CD14-positive monocyte (primary cell): ENCODE measurements at regions not wholly inside any gene's neighbourhood (a gene's known extent, or its start where the extent isn't known, plus 50 kb on each side); places are given as distances from the start of the nearest gene placed in this dataset.

ENCODE experiments used
- DNase-seq, 3 donors: peaks; one replicate each; pipeline ENCODE4 v3.0.0-alpha.2; 2011 to 2022
- H2AFZ ChIP-seq: 2 replicates; pipeline ENCODE4 v1.6.0; 2012; ENCODE audit warnings: mild to moderate bottlenecking, low read depth, low read length, inconsistent platforms; ENCODE audit not compliant: insufficient read depth, poor library complexity, severe bottlenecking
- H3K27ac ChIP-seq, 2 donors: 1 replicate in 1 of 2; 2 replicates in 1 of 2; pipeline ENCODE4 v1.5.1; 2012 to 2013; ENCODE audit warnings: low read length in 2 of 2, control low read depth in 1 of 2, inconsistent platforms in 1 of 2, low read depth in 1 of 2, mild to moderate bottlenecking in 1 of 2
- H3K27me3 ChIP-seq, 2 donors: one replicate each; pipeline versions ENCODE4 v1.6.0 to v1.6.1; 2011 to 2013; ENCODE audit warnings: low read length in 2 of 2; ENCODE audit not compliant: control insufficient read depth in 2 of 2, insufficient read depth in 2 of 2
- H3K36me3 ChIP-seq, 2 donors: replicated peaks in 1 of 2; 1 replicate in 1 of 2; 2 replicates in 1 of 2; pipeline versions ENCODE4 v1.5.1 to v1.6.1; 2012 to 2013; ENCODE audit warnings: low read length in 2 of 2, control low read depth in 1 of 2, inconsistent platforms in 1 of 2, mild to moderate bottlenecking in 1 of 2; ENCODE audit not compliant: insufficient read depth in 2 of 2, control insufficient read depth in 1 of 2
- H3K4me1 ChIP-seq, 2 donors: 1 replicate in 1 of 2; 2 replicates in 1 of 2; pipeline versions ENCODE4 v1.5.1 to v1.6.1; 2012 to 2013; ENCODE audit warnings: low read length in 2 of 2, control low read depth in 1 of 2, inconsistent platforms in 1 of 2, mild to moderate bottlenecking in 1 of 2, moderate library complexity in 1 of 2; ENCODE audit not compliant: insufficient read depth in 2 of 2, control insufficient read depth in 1 of 2
- H3K4me2 ChIP-seq: replicated peaks from 2 replicates; pipeline ENCODE3; 2012; ENCODE audit warnings: low read length, moderate library complexity, mild to moderate bottlenecking; ENCODE audit not compliant: poor library complexity, severe bottlenecking; ENCODE audit errors: extremely low read depth
- H3K4me3 ChIP-seq, 3 experiments: fragments of 200-600 bp in 1 of 3; sonication (generic) in 1 of 3; replicated peaks in 1 of 3; 1 replicate in 2 of 3; 2 replicates in 1 of 3; pipeline ENCODE4 v1.5.1; 2011 to 2013; ENCODE audit warnings: low read length in 3 of 3, mild to moderate bottlenecking in 3 of 3, control low read depth in 2 of 3, low read depth in 2 of 3, inconsistent platforms in 1 of 3, moderate library complexity in 1 of 3
- H3K79me2 ChIP-seq: 2 replicates; pipeline ENCODE4 v1.6.0; 2012; ENCODE audit warnings: mild to moderate bottlenecking, control low read depth, inconsistent platforms, low read length, moderate library complexity; ENCODE audit not compliant: insufficient read depth
- H3K9ac ChIP-seq: 2 replicates; pipeline ENCODE4 v1.6.0; 2017; ENCODE audit warnings: low read length, mild to moderate bottlenecking; ENCODE audit not compliant: insufficient read depth, poor library complexity, severe bottlenecking
- H3K9me3 ChIP-seq, 2 donors: replicated peaks in 1 of 2; 1 replicate in 1 of 2; 2 replicates in 1 of 2; pipeline versions ENCODE4 v1.5.1 to v1.6.1; 2012 to 2013; ENCODE audit warnings: low read length in 2 of 2, control low read depth in 1 of 2; ENCODE audit not compliant: control insufficient read depth in 1 of 2, insufficient read depth in 1 of 2
- H4K20me1 ChIP-seq: 2 replicates; pipeline ENCODE4 v1.6.0; 2012; ENCODE audit warnings: mild to moderate bottlenecking, low read length, control low read depth, moderate library complexity; ENCODE audit not compliant: insufficient read depth
- H3K27ac Mint-ChIP-seq, 7 donors: one replicate each; pipeline ENCODE4 v1.8.0; 2020; ENCODE audit warnings: mild to moderate bottlenecking in 7 of 7, mixed read lengths in 7 of 7, moderate library complexity in 6 of 7, inconsistent platforms in 2 of 7
- H3K27me3 Mint-ChIP-seq, 3 donors: one replicate each; pipeline ENCODE4 v1.8.0; 2021 to 2022; ENCODE audit warnings: low read depth in 3 of 3, mild to moderate bottlenecking in 3 of 3, mixed read lengths in 3 of 3, moderate library complexity in 3 of 3, inconsistent platforms in 1 of 3
- H3K36me3 Mint-ChIP-seq, 2 donors: one replicate each; pipeline ENCODE4 v1.8.0; 2020; ENCODE audit warnings: mixed read lengths in 2 of 2, inconsistent platforms in 1 of 2, mild to moderate bottlenecking in 1 of 2
- H3K4me1 Mint-ChIP-seq: one replicate; pipeline ENCODE4 v1.8.0; 2020; ENCODE audit warnings: mild to moderate bottlenecking, mixed read lengths
- H3K4me3 Mint-ChIP-seq, 2 donors: one replicate each; pipeline ENCODE4 v1.8.0; 2020; ENCODE audit warnings: mild to moderate bottlenecking in 2 of 2, mixed read lengths in 2 of 2, moderate library complexity in 1 of 2
- H3K9me3 Mint-ChIP-seq, 7 donors: one replicate each; pipeline ENCODE4 v1.8.0; 2020 to 2022; ENCODE audit warnings: mixed read lengths in 7 of 7, mild to moderate bottlenecking in 6 of 7, moderate library complexity in 6 of 7, inconsistent platforms in 2 of 7
- CTCF ChIP-seq: fragments of 200-600 bp; IDR thresholded peaks from one replicate; pipeline ENCODE4 v1.8.0; 2022; ENCODE audit warnings: antibody characterized with exemption, mild to moderate bottlenecking
- WGBS: methylation state at CpG from one replicate; pipeline ENCODE4 v1.1.5; 2013; ENCODE audit warnings: missing lambda C conversion rate; ENCODE audit not compliant: insufficient coverage; 5-methylcytosine and 5-hydroxymethylcytosine counted together
- intact Hi-C, 2 donors: fragments of 100-400 bp; cut with micrococcal nuclease; formaldehyde crosslinking; loops; one replicate each; pipeline versions ENCODE4 v1.15.0 to v1.15.1; 2023

DNA sequence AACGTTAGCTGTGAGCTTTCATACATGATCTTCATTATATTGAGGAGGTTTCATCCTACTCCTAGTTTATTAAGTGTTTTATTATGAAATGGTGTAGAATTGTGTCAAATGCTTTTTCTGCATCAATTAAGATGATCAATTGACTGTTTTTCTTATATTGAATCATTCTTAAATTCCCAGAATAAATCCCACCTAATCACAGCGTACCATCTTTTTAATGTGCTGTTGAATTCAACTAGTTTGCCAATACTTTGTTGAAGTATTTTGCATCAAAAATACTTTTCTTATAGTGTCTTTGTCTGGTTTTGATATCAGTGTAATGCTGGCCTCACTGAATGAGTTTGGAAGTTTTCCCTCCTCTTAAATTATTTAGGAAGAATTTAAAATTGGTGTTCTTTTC, 138.6 kb upstream of the SGCG start:
- Histone ChIP-seq H3K79me2 (no peaks in the 10 kb centered on the region), H3K4me3 (no peak overlapping the region), H4K20me1 (no peaks in the 10 kb centered on the region), H2AFZ (no peak overlapping the region), H3K27me3 (no peaks in the 10 kb centered on the region), H3K9me3 (peaks cover 0 to 4% of the 10 kb centered on the region in 2 donors), H3K4me2 (no peak overlapping the region), H3K27ac (no peak overlapping the region), H3K36me3 (no peaks in the 10 kb centered on the region), H3K9ac (no peak overlapping the region), H3K4me1 (no peaks in the 10 kb centered on the region)
- no peak overlapping the region for H3K4me3 Mint-ChIP-seq
- WGBS, result no CpG with 5 or more reads among the region's 2 CpGs
- no peak for DNase-seq
- peaks cover 0 to 13% (median 7%) of the 10 kb centered on the region in 7 donors for H3K9me3 Mint-ChIP-seq
- TF ChIP-seq CTCF, result no peak
- intact Hi-C loops, result no loop called here
- H3K4me1 Mint-ChIP-seq, result no peaks in the 10 kb centered on the region
- no peak overlapping the region for H3K27ac Mint-ChIP-seq
- H3K36me3 Mint-ChIP-seq, result no peaks in the 10 kb centered on the region
- no peaks in the 10 kb centered on the region for H3K27me3 Mint-ChIP-seq

GRCh38 chr13:23044906-23045305, 135.9 kb upstream of the SGCG start:
- Histone ChIP-seq H3K4me3 (no peak overlapping the region), H3K27ac (no peak overlapping the region), H3K27me3 (no peaks in the 10 kb centered on the region), H2AFZ (no peak overlapping the region), H3K4me1 (no peaks in the 10 kb centered on the region), H4K20me1 (no peaks in the 10 kb centered on the region), H3K79me2 (no peaks in the 10 kb centered on the region), H3K9me3 (peaks cover 0 to 4% of the 10 kb centered on the region in 2 donors), H3K36me3 (no peaks in the 10 kb centered on the region), H3K4me2 (no peak overlapping the region), H3K9ac (no peak overlapping the region)
- no peak for DNase-seq
- no peak overlapping the region for H3K27ac Mint-ChIP-seq
- no peak overlapping the region for H3K4me3 Mint-ChIP-seq
- H3K27me3 Mint-ChIP-seq, result no peaks in the 10 kb centered on the region
- TF ChIP-seq CTCF, result no peak
- H3K9me3 Mint-ChIP-seq, result peaks cover 4 to 17% (median 12%) of the 10 kb centered on the region in 7 donors
- intact Hi-C loops, result no loop called here
- H3K36me3 Mint-ChIP-seq, result no peaks in the 10 kb centered on the region
- no peaks in the 10 kb centered on the region for H3K4me1 Mint-ChIP-seq
- WGBS, result no CpG with 5 or more reads among the region's 1 CpG
